GM18951 (cell line): ENCODE measurements at regions not wholly inside any gene's neighbourhood (a gene's known extent, or its start where the extent isn't known, plus 50 kb on each side); places are given as distances from the start of the nearest gene placed in this dataset.

Experiments
- POLR2A ChIP-seq: IDR thresholded peaks from 4 replicates; pipeline ENCODE4 v1.6.1; 2011; ENCODE audit warnings: mild to moderate bottlenecking; ENCODE audit not compliant: insufficient read length, insufficient read depth; ENCODE audit errors: extremely low read depth
- in situ Hi-C: fragments of 300-500 bp; cut with MboI; formaldehyde crosslinking; loops from one replicate; pipeline ENCODE4 v1.12.0; 2022; ENCODE audit warnings: low sequenced_read_pairs, mixed read lengths, inconsistent platforms; ENCODE audit not compliant: unreplicated experiment

- TF ChIP-seq POLR2A, result no peak
- in situ Hi-C loops, result no loop called here
These were observed 310.5 kb upstream of the PITX2 start for GRCh38 chr4:110933341-110933740.

GRCh38 chr4:110944501-110944900 lies 321.6 kb upstream of the PITX2 start:
- TF ChIP-seq POLR2A, result no peak
- in situ Hi-C loops, result no loop called here

- in situ Hi-C loops, result no loop called here
- TF ChIP-seq POLR2A, result no peak
These were observed 322.7 kb upstream of the PITX2 start for GRCh38 chr4:110945600-110945999.

- in situ Hi-C loops, result no loop called here
These were observed 326.7 kb upstream of the PITX2 start for GRCh38 chr4:110949542-110949941.

GRCh38 chr4:110950731-110951130 lies 327.9 kb upstream of the PITX2 start:
- no peak for TF ChIP-seq POLR2A
- in situ Hi-C loops, result no loop called here

More at GRCh38 chr4:110949542-110949941, 326.7 kb upstream of the PITX2 start:
- TF ChIP-seq POLR2A, result no peak

- in situ Hi-C loops, result no loop called here
- no peak for TF ChIP-seq POLR2A
These were observed 330.3 kb upstream of the PITX2 start for GRCh38 chr4:110953191-110953590.

GRCh38 chr4:110953898-110954297 lies 331.0 kb upstream of the PITX2 start:
- in situ Hi-C loops, result no loop called here
- no peak for TF ChIP-seq POLR2A

GRCh38 chr4:110955748-110956147 lies 332.9 kb upstream of the PITX2 start:
- TF ChIP-seq POLR2A, result no peak
- in situ Hi-C loops, result no loop called here

- in situ Hi-C loops, result no loop called here
- no peak for TF ChIP-seq POLR2A
These were observed 336.3 kb upstream of the PITX2 start for GRCh38 chr4:110959041-110959643.

GRCh38 chr4:110961066-110961465 lies 338.2 kb upstream of the PITX2 start:
- in situ Hi-C loops, result loop anchor here (10.0 kb wide), 1 partner anchor 326 kb away; no protein-coding TSS in a partner anchor
- TF ChIP-seq POLR2A, result no peak

GRCh38 chr4:110962616-110963015 lies 339.7 kb upstream of the PITX2 start:
- no peak for TF ChIP-seq POLR2A
- in situ Hi-C loops, result loop anchor here (10.0 kb wide), 1 partner anchor 328 kb away; no protein-coding TSS in a partner anchor

GRCh38 chr4:110963662-110964280 lies 340.9 kb upstream of the PITX2 start:
- in situ Hi-C loops, result loop anchor here (10.0 kb wide), 1 partner anchor 329 kb away; no protein-coding TSS in a partner anchor
- TF ChIP-seq POLR2A, result no peak

- in situ Hi-C loops, result loop anchor here (10.0 kb wide), 1 partner anchor 333 kb away; no protein-coding TSS in a partner anchor
- no peak for TF ChIP-seq POLR2A
These were observed 345.1 kb upstream of the PITX2 start for GRCh38 chr4:110967936-110968335.

GRCh38 chr4:110970642-110971041 lies 347.8 kb upstream of the PITX2 start:
- in situ Hi-C loops, result no loop called here
- TF ChIP-seq POLR2A, result no peak
